Right lobe of liver (tissue), 6 donors: ENCODE measurements at regions not wholly inside any gene's neighbourhood (a gene's known extent, or its start where the extent isn't known, plus 50 kb on each side); places are given as distances from the start of the nearest gene placed in this dataset.

Experiments used
- ATAC-seq, 4 donors: fragments of 200-7000 bp; cut with Tn5 transposase; one replicate each; pipeline ENCODE4 v1.9.1; 2020; ENCODE audit warnings: mild to moderate bottlenecking in 4 of 4, moderate library complexity in 4 of 4
- DNase-seq, 3 donors: peaks; one replicate each; pipeline ENCODE4 v3.0.0-alpha.2; 2020
- H3K27ac ChIP-seq, 3 donors: fragments of 200-600 bp; one replicate each; pipeline ENCODE4 v1.8.0; 2022
- H3K27me3 ChIP-seq, 2 donors: fragments of 200-600 bp; one replicate each; pipeline ENCODE4 v1.8.0; 2022
- H3K36me3 ChIP-seq, 4 donors: fragments of 200-600 bp; sonication (generic) in 1 of 4; one replicate each; pipeline versions ENCODE4 v1.5.1 to v1.8.0; 2017 to 2022; ENCODE audit warnings: control low read depth in 1 of 4
- H3K4me1 ChIP-seq, 4 donors: fragments of 200-600 bp; sonication (generic) in 1 of 4; one replicate each; pipeline versions ENCODE4 v1.5.1 to v1.8.0; 2017 to 2022; ENCODE audit warnings: control low read depth in 1 of 4
- H3K4me3 ChIP-seq, 3 donors: fragments of 200-600 bp; one replicate each; pipeline ENCODE4 v1.8.0; 2022
- H3K9me3 ChIP-seq, 4 donors: fragments of 200-600 bp; sonication (generic) in 1 of 4; one replicate each; pipeline versions ENCODE4 v1.5.1 to v1.8.0; 2017 to 2022; ENCODE audit warnings: control low read depth in 1 of 4
- CTCF ChIP-seq, 4 donors: fragments of 200-600 bp in 3 of 4; fragments of 450-650 bp in 1 of 4; IDR thresholded peaks; one replicate each; pipeline versions ENCODE4 v1.5.1 to v1.8.0; 2016 to 2022; ENCODE audit warnings: antibody characterized with exemption in 4 of 4, mild to moderate bottlenecking in 2 of 4
- POLR2A ChIP-seq: fragments of 450-650 bp; IDR thresholded peaks from one replicate; pipeline ENCODE4 v1.6.1; 2017; ENCODE audit warnings: antibody characterized with exemption, mild to moderate bottlenecking
- WGBS: methylation state at CpG from one replicate; pipeline ENCODE4 v1.1.6; 2018; ENCODE audit warnings: low coverage, low lambda C conversion rate; ENCODE audit not compliant: insufficient coverage; ENCODE audit errors: missing lambda C conversion rate; 5-methylcytosine and 5-hydroxymethylcytosine counted together
- intact Hi-C, 2 donors: fragments of 100-400 bp; cut with DNase I; formaldehyde crosslinking; loops; one replicate each; pipeline versions ENCODE4 v1.11.2 to v1.14.1; 2022
- donor health status: DM: no; HTN: yes; CAD: no.
- donor health status: DM: no; HTN: no; CAD: no.
- donor health status: DM: no; HTN: no; CAD: no.
- donor health status: DM: no; HTN: yes; CAD: no.
- donor health status: DM: no; HTN: yes; CAD: no.

- TF ChIP-seq CTCF (IDR thresholded peaks at IDR 0.05) (no peak), POLR2A (no peak)
- H3K27ac ChIP-seq: peak overlapping the region in 1 of 3 donors; percentile 69
- WGBS: 19% methylated on average over 1 of the region's 1 CpG
- intact Hi-C loops: no loop called here
- DNase-seq (no peak), ATAC-seq (peak; percentile 82 to 86 (median 85))
- H3K4me1 ChIP-seq: peaks cover 0 to 33% (median 0%) of the 10 kb centered on the region in 4 donors
- H3K9me3 ChIP-seq: no peaks in the 10 kb centered on the region
- no peak overlapping the region for H3K4me3 ChIP-seq
- H3K27me3 ChIP-seq: no peaks in the 10 kb centered on the region
- no peaks in the 10 kb centered on the region for H3K36me3 ChIP-seq
Observed at GRCh38 chr5:29161399-29162291, 2031.8 kb upstream of the CDH6 start.

GRCh38 chr5:29157975-29158374, 2035.5 kb upstream of the CDH6 start:
- peak overlapping the region in 1 of 3 donors; percentile 1 for H3K27ac ChIP-seq
- H3K36me3 ChIP-seq: no peaks in the 10 kb centered on the region
- no peaks in the 10 kb centered on the region for H3K9me3 ChIP-seq
- H3K27me3 ChIP-seq: no peaks in the 10 kb centered on the region
- intact Hi-C loops: no loop called here
- DNase-seq: no peak
- TF ChIP-seq CTCF (IDR thresholded peaks at IDR 0.05): no peak
- TF ChIP-seq POLR2A: no peak
- ATAC-seq: peak; percentile 58 to 80 (median 69)
- H3K4me3 ChIP-seq: no peak overlapping the region
- 16% methylated on average over 1 of the region's 1 CpG for WGBS
- peaks cover 0 to 32% (median 0%) of the 10 kb centered on the region in 4 donors for H3K4me1 ChIP-seq

- H3K4me1 ChIP-seq: no peaks in the 10 kb centered on the region
- no peak overlapping the region for H3K27ac ChIP-seq
- DNase-seq: no peak
- H3K27me3 ChIP-seq: no peaks in the 10 kb centered on the region
- intact Hi-C loops: no loop called here
- ATAC-seq: no peak
- H3K36me3 ChIP-seq: no peaks in the 10 kb centered on the region
- TF ChIP-seq POLR2A: no peak
- no peak for TF ChIP-seq CTCF (IDR thresholded peaks at IDR 0.05)
- WGBS: 60% methylated on average over 2 of the region's 2 CpGs
- no peaks in the 10 kb centered on the region for H3K9me3 ChIP-seq
- no peak overlapping the region for H3K4me3 ChIP-seq
Observed at GRCh38 chr5:29150840-29151239, 2042.6 kb upstream of the CDH6 start.

GRCh38 chr5:29148581-29148980, 2044.9 kb upstream of the CDH6 start:
- H3K27me3 ChIP-seq: no peaks in the 10 kb centered on the region
- ATAC-seq (no peak), DNase-seq (no peak)
- no peaks in the 10 kb centered on the region for H3K9me3 ChIP-seq
- TF ChIP-seq CTCF (IDR thresholded peaks at IDR 0.05): no peak
- TF ChIP-seq POLR2A: no peak
- WGBS: 63% methylated on average over 2 of the region's 2 CpGs
- H3K27ac ChIP-seq: no peak overlapping the region
- no peak overlapping the region for H3K4me3 ChIP-seq
- no peaks in the 10 kb centered on the region for H3K36me3 ChIP-seq
- H3K4me1 ChIP-seq: no peaks in the 10 kb centered on the region
- intact Hi-C loops: no loop called here
